ENCODE measurements at regions not wholly inside any gene's neighbourhood (a gene's known extent, or its start where the extent isn't known, plus 50 kb on each side); places are given as distances from the start of the nearest gene placed in this dataset.

GRCh38 chr9:102114557-102114956 is 376.1 kb upstream of the GRIN3A start:
- no peak for DNase-seq

- DNase-seq: no peak
Observed at GRCh38 chr9:102113191-102113590, 374.7 kb upstream of the GRIN3A start.

- no peak for DNase-seq
Observed at GRCh38 chr9:102106439-102106838, 368.0 kb upstream of the GRIN3A start.

- DNase-seq: no peak
Observed at GRCh38 chr9:102101723-102102122, 363.3 kb upstream of the GRIN3A start.

GRCh38 chr9:102087141-102087540 is 348.7 kb upstream of the GRIN3A start:
- no peak for DNase-seq

GRCh38 chr9:102085548-102085947 is 347.1 kb upstream of the GRIN3A start:
- DNase-seq: no peak

- no peak for DNase-seq
Observed at GRCh38 chr9:102072059-102072764, 333.8 kb upstream of the GRIN3A start.

- no peak for DNase-seq
Observed at GRCh38 chr9:102069969-102070368, 331.5 kb upstream of the GRIN3A start.

- no peak for DNase-seq
Observed at GRCh38 chr9:102054811-102055210, 316.4 kb upstream of the GRIN3A start.

- no peak for DNase-seq
Observed at GRCh38 chr9:102049586-102050246, 311.3 kb upstream of the GRIN3A start.

GRCh38 chr9:102047549-102047948 is 309.1 kb upstream of the GRIN3A start:
- no peak for DNase-seq

- DNase-seq: no peak
Observed at GRCh38 chr9:102044133-102044532, 305.7 kb upstream of the GRIN3A start.

GRCh38 chr9:102038006-102038405 is 299.6 kb upstream of the GRIN3A start:
- no peak for DNase-seq

GRCh38 chr9:102035929-102036328 is 297.5 kb upstream of the GRIN3A start:
- DNase-seq: no peak

- DNase-seq: no peak
Observed at GRCh38 chr9:102032614-102033013, 294.2 kb upstream of the GRIN3A start.

GRCh38 chr9:102000956-102001355 is 262.5 kb upstream of the GRIN3A start:
- no peak for DNase-seq

- no peak for DNase-seq
Observed at GRCh38 chr9:101999441-101999840, 261.0 kb upstream of the GRIN3A start.

- DNase-seq: no peak
Observed at GRCh38 chr9:101995231-101995630, 256.8 kb upstream of the GRIN3A start.

GRCh38 chr9:101993771-101994170 is 255.3 kb upstream of the GRIN3A start:
- no peak for DNase-seq

- no peak for DNase-seq
Observed at GRCh38 chr9:101991926-101992325, 253.5 kb upstream of the GRIN3A start.

- DNase-seq: no peak
Observed at GRCh38 chr9:101977614-101978210, 239.3 kb upstream of the GRIN3A start.

- DNase-seq: no peak
Observed at GRCh38 chr9:101970609-101971008, 232.2 kb upstream of the GRIN3A start.

GRCh38 chr9:101968392-101968791 is 229.9 kb upstream of the GRIN3A start:
- DNase-seq: no peak

GRCh38 chr9:101966691-101967090 is 228.2 kb upstream of the GRIN3A start:
- no peak for DNase-seq

Data from left hindlimb (tissue), 1 donor.